ENCODE measurements at regions not wholly inside any gene's neighbourhood (a gene's known extent, or its start where the extent isn't known, plus 50 kb on each side); places are given as distances from the start of the nearest gene placed in this dataset.

- Histone ChIP-seq H3K27me3 (ENCODE audit: control insufficient read depth, insufficient read depth, low read length) (peaks cover 9% of the 10 kb centered on the region; the same call in 1 of the 2 replicates), H3K9me3 (ENCODE audit: control insufficient read depth, insufficient read depth, low read length) (no peaks in the 10 kb centered on the region), H3K36me3 (ENCODE audit: control insufficient read depth, insufficient read depth, low read length) (no peaks in the 10 kb centered on the region), H3K4me1 (ENCODE audit: control insufficient read depth, insufficient read depth, low read length) (no peaks in the 10 kb centered on the region), H3K27ac (ENCODE audit: low read length) (no peak overlapping the region), H3K4me3 (ENCODE audit: low read length) (no peak overlapping the region)
- DNase-seq (ENCODE audit: low read depth, low spot score) = no peak
- WGBS (ENCODE audit: insufficient coverage, insufficient read length) = no CpG with 5 or more reads among the region's 1 CpG
Measured at GRCh38 chr17:56674401-56674925, 81.0 kb downstream of the NOG start.

- Histone ChIP-seq H3K27me3 (ENCODE audit: control insufficient read depth, insufficient read depth, low read length) (peaks cover 9% of the 10 kb centered on the region; the same call in 1 of the 2 replicates), H3K4me3 (ENCODE audit: low read length) (no peak overlapping the region), H3K9me3 (ENCODE audit: control insufficient read depth, insufficient read depth, low read length) (no peaks in the 10 kb centered on the region), H3K36me3 (ENCODE audit: control insufficient read depth, insufficient read depth, low read length) (no peaks in the 10 kb centered on the region), H3K4me1 (ENCODE audit: control insufficient read depth, insufficient read depth, low read length) (no peaks in the 10 kb centered on the region), H3K27ac (ENCODE audit: low read length) (no peak overlapping the region)
- WGBS (ENCODE audit: insufficient coverage, insufficient read length) = no CpG with 5 or more reads among the region's 1 CpG
- DNase-seq (ENCODE audit: low read depth, low spot score) = no peak
Measured at GRCh38 chr17:56675876-56676660, 82.6 kb downstream of the NOG start.

DNA sequence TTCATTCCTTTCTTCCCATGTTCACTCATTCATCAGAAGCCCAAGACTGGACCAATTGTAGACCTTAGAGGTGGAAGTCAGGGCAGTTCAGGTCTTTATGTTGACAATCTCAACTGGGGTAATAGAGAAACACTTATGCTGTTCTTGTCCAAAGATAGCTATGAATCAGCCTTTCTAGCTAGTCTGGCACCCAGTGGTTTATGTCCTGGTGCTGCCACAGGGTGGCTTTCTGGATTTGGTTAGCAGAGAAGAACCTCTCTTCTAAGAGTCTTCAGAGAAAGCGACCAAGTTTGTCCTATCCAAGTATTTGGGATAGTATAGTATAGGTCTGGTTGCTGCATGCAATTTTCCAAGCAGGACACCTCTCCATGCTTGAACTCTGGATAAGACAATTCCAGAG lies 83.3 kb downstream of the NOG start:
- H3K27me3 ChIP-seq (ENCODE audit: control insufficient read depth, insufficient read depth, low read length) = peaks cover 9% of the 10 kb centered on the region; the same call in 1 of the 2 replicates
- WGBS (ENCODE audit: insufficient coverage, insufficient read length) = no CpG with 5 or more reads among the region's 1 CpG
- no peaks in the 10 kb centered on the region for H3K9me3 ChIP-seq (ENCODE audit: control insufficient read depth, insufficient read depth, low read length)

GRCh38 chr17:56678249-56679114 lies 85.0 kb downstream of the NOG start:
- Histone ChIP-seq H3K36me3 (ENCODE audit: control insufficient read depth, insufficient read depth, low read length) (no peaks in the 10 kb centered on the region), H3K4me1 (ENCODE audit: control insufficient read depth, insufficient read depth, low read length) (no peaks in the 10 kb centered on the region), H3K27me3 (ENCODE audit: control insufficient read depth, insufficient read depth, low read length) (peaks cover 9% of the 10 kb centered on the region; the same call in 1 of the 2 replicates), H3K9me3 (ENCODE audit: control insufficient read depth, insufficient read depth, low read length) (no peaks in the 10 kb centered on the region), H3K27ac (ENCODE audit: low read length) (no peak overlapping the region), H3K4me3 (ENCODE audit: low read length) (peak overlapping the region; percentile 32; the same call in 1 of the 2 replicates)
- DNase-seq (ENCODE audit: low read depth, low spot score) = no peak
- WGBS (ENCODE audit: insufficient coverage, insufficient read length) = no CpG with 5 or more reads among the region's 37 CpGs

More for the DNA sequence above, 83.3 kb downstream of the NOG start:
- H3K36me3 ChIP-seq (ENCODE audit: control insufficient read depth, insufficient read depth, low read length) = no peaks in the 10 kb centered on the region
- H3K4me1 ChIP-seq (ENCODE audit: control insufficient read depth, insufficient read depth, low read length) = no peaks in the 10 kb centered on the region
- H3K27ac ChIP-seq (ENCODE audit: low read length) = no peak overlapping the region
- no peak for DNase-seq (ENCODE audit: low read depth, low spot score)
- H3K4me3 ChIP-seq (ENCODE audit: low read length) = no peak overlapping the region

DNA sequence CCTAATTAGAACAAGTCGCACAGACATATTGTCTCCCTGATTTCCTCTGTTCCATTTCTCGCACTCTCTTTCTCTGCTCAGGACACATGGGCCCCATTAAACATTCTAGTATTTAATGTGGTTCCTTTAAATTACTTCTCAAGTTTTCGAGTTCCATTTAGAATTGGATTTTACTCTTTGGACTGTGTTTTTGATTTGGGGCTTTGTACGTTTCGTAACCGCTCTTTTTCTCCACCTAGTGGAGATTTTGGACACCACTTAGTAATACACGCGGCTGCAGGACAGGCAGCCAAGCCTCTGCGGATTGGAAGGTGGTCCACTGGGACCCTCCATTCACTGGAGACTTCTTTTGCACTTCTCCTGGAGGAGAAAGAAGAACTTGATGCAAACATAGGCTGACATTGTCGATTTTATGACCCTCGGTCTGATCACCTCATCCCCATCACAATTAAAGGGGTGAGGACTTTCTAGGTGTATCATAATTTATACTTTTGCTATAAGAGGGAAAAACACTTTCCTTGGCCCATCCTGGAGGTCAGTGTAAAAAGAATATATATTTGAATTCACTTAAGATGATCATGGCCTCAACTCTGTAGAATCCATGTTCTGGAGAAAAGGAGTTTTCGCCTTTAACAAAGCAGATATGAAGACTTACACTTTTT lies 85.7 kb downstream of the NOG start:
- no peaks in the 10 kb centered on the region for H3K9me3 ChIP-seq (ENCODE audit: control insufficient read depth, insufficient read depth, low read length)
- no peaks in the 10 kb centered on the region for H3K36me3 ChIP-seq (ENCODE audit: control insufficient read depth, insufficient read depth, low read length)
- peak overlapping the region; percentile 32; the same call in 1 of the 2 replicates for H3K4me3 ChIP-seq (ENCODE audit: low read length)
- DNase-seq (ENCODE audit: low read depth, low spot score) = no peak
- peaks cover 9% of the 10 kb centered on the region; the same call in 1 of the 2 replicates for H3K27me3 ChIP-seq (ENCODE audit: control insufficient read depth, insufficient read depth, low read length)
- WGBS (ENCODE audit: insufficient coverage, insufficient read length) = no CpG with 5 or more reads among the region's 12 CpGs
- no peaks in the 10 kb centered on the region for H3K4me1 ChIP-seq (ENCODE audit: control insufficient read depth, insufficient read depth, low read length)
- no peak overlapping the region for H3K27ac ChIP-seq (ENCODE audit: low read length)

GRCh38 chr17:56679777-56680422 lies 86.4 kb downstream of the NOG start:
- no peaks in the 10 kb centered on the region for H3K9me3 ChIP-seq (ENCODE audit: control insufficient read depth, insufficient read depth, low read length)
- H3K27ac ChIP-seq (ENCODE audit: low read length) = no peak overlapping the region
- no peaks in the 10 kb centered on the region for H3K4me1 ChIP-seq (ENCODE audit: control insufficient read depth, insufficient read depth, low read length)
- no peak overlapping the region for H3K4me3 ChIP-seq (ENCODE audit: low read length)
- H3K27me3 ChIP-seq (ENCODE audit: control insufficient read depth, insufficient read depth, low read length) = peaks cover 9% of the 10 kb centered on the region; the same call in 1 of the 2 replicates
- DNase-seq (ENCODE audit: low read depth, low spot score) = no peak
- H3K36me3 ChIP-seq (ENCODE audit: control insufficient read depth, insufficient read depth, low read length) = no peaks in the 10 kb centered on the region
- WGBS (ENCODE audit: insufficient coverage, insufficient read length) = no CpG with 5 or more reads among the region's 6 CpGs

DNA sequence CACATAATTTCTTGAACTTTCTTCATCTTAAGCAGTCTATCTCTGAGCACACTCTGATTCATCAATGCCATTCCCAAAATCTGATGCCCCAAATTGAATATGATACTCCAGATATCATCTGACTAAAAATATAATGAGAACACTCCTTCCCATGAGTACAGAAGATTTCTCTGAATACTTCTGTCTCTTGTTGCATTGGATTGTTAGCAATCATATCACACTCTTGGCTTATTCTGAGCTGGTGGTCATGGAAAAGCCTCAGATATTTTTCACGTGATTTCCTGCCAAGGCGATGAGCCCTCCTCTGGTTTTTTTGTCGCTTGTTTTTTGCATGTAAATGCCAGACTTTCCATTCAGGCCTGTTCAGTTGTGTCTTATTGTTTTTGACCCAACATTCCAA lies 87.2 kb downstream of the NOG start:
- no peak overlapping the region for H3K4me3 ChIP-seq (ENCODE audit: low read length)
- no CpG with 5 or more reads among the region's 3 CpGs for WGBS (ENCODE audit: insufficient coverage, insufficient read length)

DNA sequence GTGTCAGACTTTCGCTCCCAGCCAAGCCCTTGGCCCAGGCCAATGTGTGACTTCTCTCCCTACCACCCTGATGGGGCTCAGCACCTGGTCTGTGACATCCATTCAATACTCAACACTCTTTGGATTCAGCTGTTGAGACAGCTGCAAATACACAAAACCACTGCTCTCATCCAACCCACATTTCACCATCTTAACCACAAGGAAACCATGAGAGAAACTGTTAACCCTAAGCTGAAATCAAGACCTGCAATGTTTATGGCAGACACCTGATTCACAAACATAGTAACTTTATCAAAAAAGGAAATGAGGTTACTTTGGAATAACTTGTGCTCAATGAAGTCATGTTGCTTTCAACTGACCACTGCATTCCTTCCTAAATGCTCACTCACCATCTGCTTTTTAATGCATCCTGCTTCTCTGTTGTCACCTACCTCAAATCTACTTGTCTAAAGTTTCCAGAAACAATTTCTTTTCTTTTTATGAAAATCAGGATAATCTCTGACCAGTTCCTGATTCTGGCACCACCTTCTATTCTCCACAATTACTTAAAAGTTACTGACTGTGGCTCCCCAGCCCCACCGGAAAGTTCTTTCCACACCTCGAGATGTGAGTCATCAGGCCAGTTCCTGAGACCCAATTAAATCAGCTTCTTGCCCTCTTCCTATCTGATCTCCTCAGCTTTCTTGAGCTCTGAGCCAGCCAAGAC lies 88.2 kb downstream of the NOG start:
- no peak overlapping the region for H3K27ac ChIP-seq (ENCODE audit: low read length)
- H3K4me1 ChIP-seq (ENCODE audit: control insufficient read depth, insufficient read depth, low read length) = no peaks in the 10 kb centered on the region
- no CpG with 5 or more reads among the region's 3 CpGs for WGBS (ENCODE audit: insufficient coverage, insufficient read length)
- H3K27me3 ChIP-seq (ENCODE audit: control insufficient read depth, insufficient read depth, low read length) = peaks cover 9% of the 10 kb centered on the region; the same call in 1 of the 2 replicates
- DNase-seq (ENCODE audit: low read depth, low spot score) = no peak
- no peaks in the 10 kb centered on the region for H3K9me3 ChIP-seq (ENCODE audit: control insufficient read depth, insufficient read depth, low read length)
- no peak overlapping the region for H3K4me3 ChIP-seq (ENCODE audit: low read length)
- no peaks in the 10 kb centered on the region for H3K36me3 ChIP-seq (ENCODE audit: control insufficient read depth, insufficient read depth, low read length)

More for the DNA sequence above, 87.2 kb downstream of the NOG start:
- Histone ChIP-seq H3K9me3 (ENCODE audit: control insufficient read depth, insufficient read depth, low read length) (no peaks in the 10 kb centered on the region), H3K4me1 (ENCODE audit: control insufficient read depth, insufficient read depth, low read length) (no peaks in the 10 kb centered on the region), H3K27me3 (ENCODE audit: control insufficient read depth, insufficient read depth, low read length) (peaks cover 9% of the 10 kb centered on the region; the same call in 1 of the 2 replicates), H3K27ac (ENCODE audit: low read length) (no peak overlapping the region), H3K36me3 (ENCODE audit: control insufficient read depth, insufficient read depth, low read length) (no peaks in the 10 kb centered on the region)
- no peak for DNase-seq (ENCODE audit: low read depth, low spot score)

DNA sequence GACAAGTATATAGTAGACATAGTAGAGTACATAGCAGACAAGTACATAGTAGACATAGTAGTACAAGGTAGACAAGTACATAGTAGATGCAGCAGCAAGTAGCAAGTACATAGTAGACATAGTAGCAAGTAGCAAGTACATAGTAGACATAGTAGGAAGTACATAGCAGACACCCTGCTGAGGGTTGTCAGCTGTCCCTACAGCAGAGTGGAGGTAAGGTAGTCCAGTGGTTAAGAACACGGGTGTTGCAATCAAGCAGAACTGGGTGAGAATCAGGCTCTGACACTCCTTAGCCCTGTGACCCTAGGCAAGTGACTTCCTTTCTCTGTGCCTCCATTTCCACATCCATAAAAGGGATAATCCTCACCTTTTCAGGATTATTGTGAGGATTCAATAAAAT lies 94.7 kb downstream of the NOG start:
- Histone ChIP-seq H3K36me3 (ENCODE audit: control insufficient read depth, insufficient read depth, low read length) (no peaks in the 10 kb centered on the region), H3K27me3 (ENCODE audit: control insufficient read depth, insufficient read depth, low read length) (no peaks in the 10 kb centered on the region), H3K27ac (ENCODE audit: low read length) (no peak overlapping the region), H3K4me3 (ENCODE audit: low read length) (no peak overlapping the region), H3K4me1 (ENCODE audit: control insufficient read depth, insufficient read depth, low read length) (no peaks in the 10 kb centered on the region), H3K9me3 (ENCODE audit: control insufficient read depth, insufficient read depth, low read length) (no peaks in the 10 kb centered on the region)
- no CpG with 5 or more reads among the region's 1 CpG for WGBS (ENCODE audit: insufficient coverage, insufficient read length)
- DNase-seq (ENCODE audit: low read depth, low spot score) = no peak

All from iPS DF 6.9 (cell line).